ENCODE measurements at regions not wholly inside any gene's neighbourhood (a gene's known extent, or its start where the extent isn't known, plus 50 kb on each side); places are given as distances from the start of the nearest gene placed in this dataset.

GRCh38 chr7:49695971-49696370, 77.5 kb upstream of the VWC2 start:
- TF ChIP-seq POLR2A (IDR thresholded peaks at IDR 0.05; ENCODE audit: extremely low read depth, insufficient read length), result no peak
- TF ChIP-seq MAX (IDR thresholded peaks at IDR 0.05; ENCODE audit: low read depth, low read length), result no peak
- TF ChIP-seq CTCF (IDR thresholded peaks at IDR 0.05; ENCODE audit: low read depth, low read length), result no peak
- TF ChIP-seq MYC (IDR thresholded peaks at IDR 0.05; ENCODE audit: low read depth, low read length), result no peak
- H3K4me3 ChIP-seq (ENCODE audit: low read depth, low read length), result no peak overlapping the region

GRCh38 chr7:49700841-49701240, 72.6 kb upstream of the VWC2 start:
- DNase-seq (ENCODE audit: low read depth), result no peak
- no peak overlapping the region for H3K4me3 ChIP-seq (ENCODE audit: low read depth, low read length)
- TF ChIP-seq POLR2A (IDR thresholded peaks at IDR 0.05; ENCODE audit: extremely low read depth, insufficient read length), result no peak
- no peak for TF ChIP-seq CTCF (IDR thresholded peaks at IDR 0.05; ENCODE audit: low read depth, low read length)
- TF ChIP-seq MAX (IDR thresholded peaks at IDR 0.05; ENCODE audit: low read depth, low read length), result no peak
- no peak for TF ChIP-seq MYC (IDR thresholded peaks at IDR 0.05; ENCODE audit: low read depth, low read length)

More at GRCh38 chr7:49695971-49696370, 77.5 kb upstream of the VWC2 start:
- DNase-seq (ENCODE audit: low read depth), result no peak

- no peak for DNase-seq (ENCODE audit: low read depth)
- TF ChIP-seq POLR2A (IDR thresholded peaks at IDR 0.05; ENCODE audit: extremely low read depth, insufficient read length) (no peak), MAX (IDR thresholded peaks at IDR 0.05; ENCODE audit: low read depth, low read length) (no peak), CTCF (IDR thresholded peaks at IDR 0.05; ENCODE audit: low read depth, low read length) (no peak), MYC (IDR thresholded peaks at IDR 0.05; ENCODE audit: low read depth, low read length) (no peak)
- H3K4me3 ChIP-seq (ENCODE audit: low read depth, low read length), result no peak overlapping the region
Observed at GRCh38 chr7:49702099-49702498, 71.3 kb upstream of the VWC2 start.

- H3K4me3 ChIP-seq (ENCODE audit: low read depth, low read length), result no peak overlapping the region
- no peak for DNase-seq (ENCODE audit: low read depth)
- TF ChIP-seq POLR2A (IDR thresholded peaks at IDR 0.05; ENCODE audit: extremely low read depth, insufficient read length), result no peak
- no peak for TF ChIP-seq CTCF (IDR thresholded peaks at IDR 0.05; ENCODE audit: low read depth, low read length)
- TF ChIP-seq MAX (IDR thresholded peaks at IDR 0.05; ENCODE audit: low read depth, low read length), result no peak
- TF ChIP-seq MYC (IDR thresholded peaks at IDR 0.05; ENCODE audit: low read depth, low read length), result no peak
Observed at GRCh38 chr7:49703337-49703736, 70.1 kb upstream of the VWC2 start.

GRCh38 chr7:49703881-49704280, 69.6 kb upstream of the VWC2 start:
- no peak for DNase-seq (ENCODE audit: low read depth)
- TF ChIP-seq CTCF (IDR thresholded peaks at IDR 0.05; ENCODE audit: low read depth, low read length) (no peak), POLR2A (IDR thresholded peaks at IDR 0.05; ENCODE audit: extremely low read depth, insufficient read length) (no peak), MYC (IDR thresholded peaks at IDR 0.05; ENCODE audit: low read depth, low read length) (no peak), MAX (IDR thresholded peaks at IDR 0.05; ENCODE audit: low read depth, low read length) (no peak)

GRCh38 chr7:49706106-49706505, 67.3 kb upstream of the VWC2 start:
- DNase-seq (ENCODE audit: low read depth), result no peak
- no peak overlapping the region for H3K4me3 ChIP-seq (ENCODE audit: low read depth, low read length)
- TF ChIP-seq POLR2A (IDR thresholded peaks at IDR 0.05; ENCODE audit: extremely low read depth, insufficient read length), result no peak

More at GRCh38 chr7:49703881-49704280, 69.6 kb upstream of the VWC2 start:
- H3K4me3 ChIP-seq (ENCODE audit: low read depth, low read length), result no peak overlapping the region
